ENCODE measurements at regions not wholly inside any gene's neighbourhood (a gene's known extent, or its start where the extent isn't known, plus 50 kb on each side); places are given as distances from the start of the nearest gene placed in this dataset.

GRCh38 chr4:27251771-27252170 is 391.1 kb downstream of the STIM2 start:
- TF ChIP-seq REST (IDR thresholded peaks at IDR 0.05; ENCODE audit: insufficient replicate concordance, low read depth) (no peak), GABPA (IDR thresholded peaks at IDR 0.05; ENCODE audit: low read depth) (no peak), POLR2AphosphoS5 (IDR thresholded peaks at IDR 0.05; ENCODE audit: low read depth) (no peak), CTCF (IDR thresholded peaks at IDR 0.05; ENCODE audit: insufficient read depth, low read length) (no peak), SPI1 (IDR thresholded peaks at IDR 0.05; ENCODE audit: borderline replicate concordance, low read depth) (no peak)

GRCh38 chr4:27267339-27267969 is 406.8 kb downstream of the STIM2 start:
- H3K27ac ChIP-seq (replicated peaks), result no peak overlapping the region
- no peak for DNase-seq (ENCODE audit: low read depth in 1 of 2, low spot score in 1 of 2)
- no peak overlapping the region for H3K4me3 ChIP-seq (replicated peaks; ENCODE audit: insufficient read depth, low read length)
- H3K27me3 ChIP-seq (ENCODE audit: insufficient read depth, poor library complexity, severe bottlenecking), result no peaks in the 10 kb centered on the region
- TF ChIP-seq REST (IDR thresholded peaks at IDR 0.05; ENCODE audit: insufficient replicate concordance, low read depth), result no peak

More at GRCh38 chr4:27251771-27252170, 391.1 kb downstream of the STIM2 start:
- no peak overlapping the region for H3K27ac ChIP-seq (replicated peaks)
- peaks cover 6% of the 10 kb centered on the region for H3K27me3 ChIP-seq (ENCODE audit: insufficient read depth, poor library complexity, severe bottlenecking)
- DNase-seq (ENCODE audit: low read depth in 1 of 2, low spot score in 1 of 2), result no peak
- H3K4me3 ChIP-seq (replicated peaks; ENCODE audit: insufficient read depth, low read length), result no peak overlapping the region

GRCh38 chr4:27267970-27268355 is 407.3 kb downstream of the STIM2 start:
- Histone ChIP-seq H3K27ac (replicated peaks) (no peak overlapping the region), H3K27me3 (ENCODE audit: insufficient read depth, poor library complexity, severe bottlenecking) (no peaks in the 10 kb centered on the region), H3K4me3 (replicated peaks; ENCODE audit: insufficient read depth, low read length) (no peak overlapping the region)
- DNase-seq (ENCODE audit: low read depth in 1 of 2, low spot score in 1 of 2), result no peak
- TF ChIP-seq POLR2AphosphoS5 (IDR thresholded peaks at IDR 0.05; ENCODE audit: low read depth) (no peak), GABPA (IDR thresholded peaks at IDR 0.05; ENCODE audit: low read depth) (no peak), REST (IDR thresholded peaks at IDR 0.05; ENCODE audit: insufficient replicate concordance, low read depth) (no peak), CTCF (IDR thresholded peaks at IDR 0.05; ENCODE audit: insufficient read depth, low read length) (no peak), SPI1 (IDR thresholded peaks at IDR 0.05; ENCODE audit: borderline replicate concordance, low read depth) (no peak)

All from HL-60 (cell line).